HL-60 (cell line): ENCODE measurements at regions not wholly inside any gene's neighbourhood (a gene's known extent, or its start where the extent isn't known, plus 50 kb on each side); places are given as distances from the start of the nearest gene placed in this dataset.

ENCODE experiments used
- GABPA ChIP-seq: IDR thresholded peaks from 2 replicates; pipeline ENCODE4 v1.6.1; 2012; ENCODE audit warnings: low read depth
- TF ChIP-seq, protein P1 (sequence below): IDR thresholded peaks from one replicate; pipeline ENCODE4 v1.5.1; 2011; ENCODE audit warnings: low read length, control low read depth, inconsistent platforms; ENCODE audit not compliant: insufficient read depth
- TF ChIP-seq, protein P2 (sequence below): IDR thresholded peaks from 2 replicates; pipeline ENCODE4 v1.6.1; 2012; ENCODE audit warnings: low read depth; ENCODE audit not compliant: insufficient replicate concordance

DNA sequence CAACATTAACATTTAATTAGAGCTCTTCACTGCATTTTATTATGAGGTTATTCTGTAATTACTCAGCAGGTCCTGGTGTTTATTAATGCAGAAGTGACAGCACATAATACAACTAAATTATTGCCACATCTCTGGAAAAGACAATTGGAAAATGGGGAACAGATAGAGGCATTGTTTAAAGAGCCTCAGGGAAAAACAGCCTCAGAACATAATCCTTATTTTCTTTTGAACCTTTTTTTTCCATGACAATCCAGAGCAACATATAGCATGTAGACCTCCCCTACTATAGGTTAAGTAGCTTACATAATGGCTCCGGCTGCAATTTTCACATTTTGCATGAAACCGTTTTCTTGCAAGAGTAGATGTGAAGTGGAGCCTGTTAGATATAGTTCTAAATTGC lies 87.2 kb downstream of the RMI1 start:
- TF ChIP-seq, protein P1, sequence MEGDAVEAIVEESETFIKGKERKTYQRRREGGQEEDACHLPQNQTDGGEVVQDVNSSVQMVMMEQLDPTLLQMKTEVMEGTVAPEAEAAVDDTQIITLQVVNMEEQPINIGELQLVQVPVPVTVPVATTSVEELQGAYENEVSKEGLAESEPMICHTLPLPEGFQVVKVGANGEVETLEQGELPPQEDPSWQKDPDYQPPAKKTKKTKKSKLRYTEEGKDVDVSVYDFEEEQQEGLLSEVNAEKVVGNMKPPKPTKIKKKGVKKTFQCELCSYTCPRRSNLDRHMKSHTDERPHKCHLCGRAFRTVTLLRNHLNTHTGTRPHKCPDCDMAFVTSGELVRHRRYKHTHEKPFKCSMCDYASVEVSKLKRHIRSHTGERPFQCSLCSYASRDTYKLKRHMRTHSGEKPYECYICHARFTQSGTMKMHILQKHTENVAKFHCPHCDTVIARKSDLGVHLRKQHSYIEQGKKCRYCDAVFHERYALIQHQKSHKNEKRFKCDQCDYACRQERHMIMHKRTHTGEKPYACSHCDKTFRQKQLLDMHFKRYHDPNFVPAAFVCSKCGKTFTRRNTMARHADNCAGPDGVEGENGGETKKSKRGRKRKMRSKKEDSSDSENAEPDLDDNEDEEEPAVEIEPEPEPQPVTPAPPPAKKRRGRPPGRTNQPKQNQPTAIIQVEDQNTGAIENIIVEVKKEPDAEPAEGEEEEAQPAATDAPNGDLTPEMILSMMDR, result no peak
- TF ChIP-seq, protein P2, sequence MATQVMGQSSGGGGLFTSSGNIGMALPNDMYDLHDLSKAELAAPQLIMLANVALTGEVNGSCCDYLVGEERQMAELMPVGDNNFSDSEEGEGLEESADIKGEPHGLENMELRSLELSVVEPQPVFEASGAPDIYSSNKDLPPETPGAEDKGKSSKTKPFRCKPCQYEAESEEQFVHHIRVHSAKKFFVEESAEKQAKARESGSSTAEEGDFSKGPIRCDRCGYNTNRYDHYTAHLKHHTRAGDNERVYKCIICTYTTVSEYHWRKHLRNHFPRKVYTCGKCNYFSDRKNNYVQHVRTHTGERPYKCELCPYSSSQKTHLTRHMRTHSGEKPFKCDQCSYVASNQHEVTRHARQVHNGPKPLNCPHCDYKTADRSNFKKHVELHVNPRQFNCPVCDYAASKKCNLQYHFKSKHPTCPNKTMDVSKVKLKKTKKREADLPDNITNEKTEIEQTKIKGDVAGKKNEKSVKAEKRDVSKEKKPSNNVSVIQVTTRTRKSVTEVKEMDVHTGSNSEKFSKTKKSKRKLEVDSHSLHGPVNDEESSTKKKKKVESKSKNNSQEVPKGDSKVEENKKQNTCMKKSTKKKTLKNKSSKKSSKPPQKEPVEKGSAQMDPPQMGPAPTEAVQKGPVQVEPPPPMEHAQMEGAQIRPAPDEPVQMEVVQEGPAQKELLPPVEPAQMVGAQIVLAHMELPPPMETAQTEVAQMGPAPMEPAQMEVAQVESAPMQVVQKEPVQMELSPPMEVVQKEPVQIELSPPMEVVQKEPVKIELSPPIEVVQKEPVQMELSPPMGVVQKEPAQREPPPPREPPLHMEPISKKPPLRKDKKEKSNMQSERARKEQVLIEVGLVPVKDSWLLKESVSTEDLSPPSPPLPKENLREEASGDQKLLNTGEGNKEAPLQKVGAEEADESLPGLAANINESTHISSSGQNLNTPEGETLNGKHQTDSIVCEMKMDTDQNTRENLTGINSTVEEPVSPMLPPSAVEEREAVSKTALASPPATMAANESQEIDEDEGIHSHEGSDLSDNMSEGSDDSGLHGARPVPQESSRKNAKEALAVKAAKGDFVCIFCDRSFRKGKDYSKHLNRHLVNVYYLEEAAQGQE, result no peak
- no peak for TF ChIP-seq GABPA
